SU-DHL-6 (cell line): ENCODE measurements at regions not wholly inside any gene's neighbourhood (a gene's known extent, or its start where the extent isn't known, plus 50 kb on each side); places are given as distances from the start of the nearest gene placed in this dataset.

Experiments used
- H2AFZ ChIP-seq: fragments of 200-600 bp; sonication (generic); 2 replicates; pipeline ENCODE4 v1.6.1; 2014; ENCODE audit warnings: low read depth, mild to moderate bottlenecking, moderate library complexity, mixed read lengths, antibody characterized with exemption, low read length; ENCODE audit not compliant: severe bottlenecking
- H3F3A ChIP-seq: fragments of 200-600 bp; shearing (Covaris generic); 2 replicates; pipeline ENCODE4 v1.6.0; 2016; ENCODE audit warnings: antibody characterized with exemption, mild to moderate bottlenecking; ENCODE audit not compliant: insufficient read depth
- H3K27ac ChIP-seq: fragments of 200-600 bp; sonication (generic); 2 replicates; pipeline ENCODE4 v1.5.1; 2016; ENCODE audit warnings: low read depth, mild to moderate bottlenecking, low read length, moderate library complexity, mixed read lengths
- H3K27me3 ChIP-seq: fragments of 200-600 bp; sonication (generic), shearing (Covaris generic); 2 replicates; pipeline ENCODE4 v1.6.0; 2014; ENCODE audit warnings: mild to moderate bottlenecking, low read length
- H3K36me3 ChIP-seq: fragments of 200-600 bp; sonication (generic); 2 replicates; pipeline ENCODE4 v1.6.1; 2014; ENCODE audit warnings: mild to moderate bottlenecking, low read length, mixed read lengths
- H3K4me2 ChIP-seq: fragments of 300-600, 200-600 bp; shearing (Covaris generic), sonication (generic); 2 replicates; pipeline ENCODE4 v1.6.0; 2014; ENCODE audit warnings: low read length, low read depth, mild to moderate bottlenecking; ENCODE audit not compliant: poor library complexity, severe bottlenecking
- H3K4me3 ChIP-seq: fragments of 200-600 bp; sonication (generic); 2 replicates; pipeline ENCODE4 v1.5.1; 2014; ENCODE audit warnings: antibody characterized with exemption, low read length, mild to moderate bottlenecking, mixed read lengths; ENCODE audit not compliant: insufficient read depth, poor library complexity, severe bottlenecking
- H3K79me2 ChIP-seq: fragments of 200-600 bp; sonication (generic); 2 replicates; pipeline ENCODE4 v1.6.1; 2014; ENCODE audit warnings: mild to moderate bottlenecking, low read length, moderate library complexity; ENCODE audit not compliant: insufficient read depth
- H3K9ac ChIP-seq: fragments of 200-600 bp; sonication (generic); 2 replicates; pipeline ENCODE4 v1.7.0; 2014; ENCODE audit warnings: mild to moderate bottlenecking, low read length
- H3K9me2 ChIP-seq: fragments of 200-600 bp; sonication (generic); replicated peaks from 2 replicates; pipeline ENCODE4 v1.6.1; 2014; ENCODE audit warnings: low read length; ENCODE audit not compliant: insufficient read depth
- H3K9me3 ChIP-seq: fragments of 200-600 bp; sonication (generic); 2 replicates; pipeline ENCODE4 v1.6.1; 2014; ENCODE audit warnings: low read length, mixed read lengths; ENCODE audit not compliant: insufficient read depth
- H4K20me1 ChIP-seq: fragments of 200-600 bp; sonication (generic); 2 replicates; pipeline ENCODE4 v1.6.1; 2014; ENCODE audit warnings: low read depth, mild to moderate bottlenecking, antibody characterized with exemption, low read length, moderate library complexity, mixed read lengths
- CTCF ChIP-seq: fragments of 200-600 bp; sonication (generic); IDR thresholded peaks from one replicate; pipeline ENCODE4 v1.5.1; 2017; ENCODE audit warnings: antibody characterized with exemption, mild to moderate bottlenecking, low read length, moderate library complexity; ENCODE audit not compliant: insufficient read depth, poor library complexity, severe bottlenecking
- EZH2phosphoT487 ChIP-seq: fragments of 200-600 bp; sonication (generic), shearing (Covaris generic); conservative IDR thresholded peaks from 2 replicates; pipeline ENCODE4 v1.6.1; 2018; ENCODE audit warnings: mild to moderate bottlenecking, antibody characterized with exemption, low read length, moderate library complexity, mixed read lengths

- H3K4me2 ChIP-seq, result no peak overlapping the region
- no peak overlapping the region for H2AFZ ChIP-seq
- no peak for TF ChIP-seq EZH2phosphoT487
- no peak for TF ChIP-seq CTCF
- H3K79me2 ChIP-seq, result no peaks in the 10 kb centered on the region
- no peak overlapping the region for H3K4me3 ChIP-seq
- no peaks in the 10 kb centered on the region for H3F3A ChIP-seq
- H3K27ac ChIP-seq, result no peak overlapping the region
- H3K36me3 ChIP-seq, result no peaks in the 10 kb centered on the region
- no peaks in the 10 kb centered on the region; the same call in 1 of the 2 replicates for H3K9me2 ChIP-seq
- H3K27me3 ChIP-seq, result no peaks in the 10 kb centered on the region
- no peak overlapping the region for H3K9ac ChIP-seq
- no peaks in the 10 kb centered on the region for H3K9me3 ChIP-seq
- no peaks in the 10 kb centered on the region for H4K20me1 ChIP-seq
Measured at GRCh38 chr6:8246403-8246802, 144.1 kb upstream of the EEF1E1 start.

- Histone ChIP-seq H3K9ac (no peak overlapping the region), H2AFZ (no peak overlapping the region), H3K9me2 (no peaks in the 10 kb centered on the region), H3K9me3 (no peaks in the 10 kb centered on the region), H3K4me3 (no peak overlapping the region), H3F3A (no peaks in the 10 kb centered on the region), H3K4me2 (no peak overlapping the region), H3K27ac (no peak overlapping the region), H3K36me3 (no peaks in the 10 kb centered on the region), H3K27me3 (no peaks in the 10 kb centered on the region), H4K20me1 (no peaks in the 10 kb centered on the region), H3K79me2 (no peaks in the 10 kb centered on the region)
- TF ChIP-seq CTCF (no peak), EZH2phosphoT487 (no peak)
Measured at GRCh38 chr6:8245726-8246125, 143.4 kb upstream of the EEF1E1 start.

- Histone ChIP-seq H4K20me1 (no peaks in the 10 kb centered on the region), H3K4me2 (no peak overlapping the region), H3K9ac (no peak overlapping the region), H3F3A (no peaks in the 10 kb centered on the region), H3K4me3 (no peak overlapping the region), H3K79me2 (no peaks in the 10 kb centered on the region), H3K9me2 (no peaks in the 10 kb centered on the region), H2AFZ (no peak overlapping the region), H3K9me3 (no peaks in the 10 kb centered on the region), H3K27ac (no peak overlapping the region), H3K36me3 (no peaks in the 10 kb centered on the region), H3K27me3 (0 out of 2 replicates have a peak, but pooled peaks cover 3% of the 10 kb centered on the region)
- TF ChIP-seq EZH2phosphoT487, result no peak
Measured at GRCh38 chr6:8243475-8243874, 141.1 kb upstream of the EEF1E1 start.

GRCh38 chr6:8242885-8243284 is 140.5 kb upstream of the EEF1E1 start:
- Histone ChIP-seq H3F3A (no peaks in the 10 kb centered on the region), H3K79me2 (no peaks in the 10 kb centered on the region), H3K9me2 (no peaks in the 10 kb centered on the region), H3K27me3 (0 out of 2 replicates have a peak, but pooled peaks cover 3% of the 10 kb centered on the region), H3K9me3 (no peaks in the 10 kb centered on the region), H3K36me3 (no peaks in the 10 kb centered on the region), H3K4me3 (no peak overlapping the region), H3K9ac (no peak overlapping the region), H2AFZ (no peak overlapping the region), H3K27ac (no peak overlapping the region), H4K20me1 (no peaks in the 10 kb centered on the region), H3K4me2 (no peak overlapping the region)
- TF ChIP-seq EZH2phosphoT487 (no peak), CTCF (no peak)
